Prostate gland (tissue), 2 donors: ENCODE measurements at regions not wholly inside any gene's neighbourhood (a gene's known extent, or its start where the extent isn't known, plus 50 kb on each side); places are given as distances from the start of the nearest gene placed in this dataset.

Experiments
- DNase-seq: peaks from one replicate; pipeline ENCODE4 v3.0.0-alpha.2; 2019; ENCODE audit warnings: low spot score
- H3K27ac ChIP-seq, 2 donors: fragments of 200-600 bp; sonication (generic); 2 replicates each; pipeline ENCODE4 v1.5.1; 2017 to 2019
- H3K27me3 ChIP-seq: fragments of 200-600 bp; sonication (generic); replicated peaks from 2 replicates; pipeline ENCODE4 v1.5.1; 2019; ENCODE audit not compliant: insufficient read depth
- H3K36me3 ChIP-seq, 2 donors: fragments of 200-600 bp; sonication (generic); 1 replicate in 1 of 2; 2 replicates in 1 of 2; pipeline versions ENCODE4 v1.5.1 to v1.8.1; 2017 to 2019
- H3K4me1 ChIP-seq: fragments of 200-600 bp; sonication (generic); replicated peaks from 2 replicates; pipeline ENCODE4 v1.5.1; 2019
- H3K4me3 ChIP-seq, 2 donors: fragments of 200-600 bp; sonication (generic); 2 replicates each; pipeline ENCODE4 v1.5.1; 2017 to 2019
- H3K9me3 ChIP-seq: fragments of 200-600 bp; sonication (generic); 2 replicates; pipeline ENCODE4 v1.5.1; 2017
- POLR2A ChIP-seq: fragments of 450-650 bp; IDR thresholded peaks from one replicate; pipeline ENCODE4 v1.6.1; 2016; ENCODE audit warnings: antibody characterized with exemption, mild to moderate bottlenecking
- POLR2AphosphoS5 ChIP-seq: sonication (generic); formaldehyde crosslinking; IDR thresholded peaks from one replicate; pipeline ENCODE4 v1.6.1; 2017; ENCODE audit warnings: antibody characterized with exemption
- WGBS: methylation state at CpG from one replicate; pipeline ENCODE4 v1.1.5; 2018; 5-methylcytosine and 5-hydroxymethylcytosine counted together
- intact Hi-C: fragments of 100-400 bp; cut with DNase I; formaldehyde crosslinking; loops from one replicate; pipeline ENCODE4 v1.14.2; 2022
- TF ChIP-seq, protein P1 (sequence below), 4 experiments: fragments of 200-600 bp in 2 of 4; fragments of 450-650 bp in 2 of 4; sonication (generic) in 2 of 4; IDR thresholded peaks; 1 replicate in 3 of 4; 2 replicates in 1 of 4; pipeline ENCODE4 v1.5.1; 2016 to 2019; ENCODE audit warnings: antibody characterized with exemption in 4 of 4, mild to moderate bottlenecking in 2 of 4, moderate library complexity in 2 of 4

DNA sequence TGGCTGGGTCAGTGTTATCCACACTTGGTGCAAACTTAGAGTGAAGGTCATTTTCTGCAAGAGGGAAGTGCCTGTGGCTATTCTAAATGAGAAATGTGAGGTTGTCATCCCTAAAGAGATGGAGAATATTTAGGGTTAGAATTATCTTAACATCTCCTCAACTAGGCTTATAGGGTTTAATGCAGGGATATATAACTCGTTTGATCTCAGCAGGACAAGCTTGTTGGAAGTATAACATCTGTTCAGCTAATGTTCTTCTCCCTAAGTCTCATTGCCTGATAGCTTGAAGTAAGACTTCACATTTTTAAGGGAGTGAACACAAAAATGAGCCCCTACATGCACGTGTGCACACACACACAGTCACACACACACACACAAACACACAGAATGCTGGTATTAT lies 75.9 kb upstream of the NRXN1 start:
- TF ChIP-seq POLR2AphosphoS5 = no peak
- TF ChIP-seq POLR2A = no peak
- TF ChIP-seq, protein P1, sequence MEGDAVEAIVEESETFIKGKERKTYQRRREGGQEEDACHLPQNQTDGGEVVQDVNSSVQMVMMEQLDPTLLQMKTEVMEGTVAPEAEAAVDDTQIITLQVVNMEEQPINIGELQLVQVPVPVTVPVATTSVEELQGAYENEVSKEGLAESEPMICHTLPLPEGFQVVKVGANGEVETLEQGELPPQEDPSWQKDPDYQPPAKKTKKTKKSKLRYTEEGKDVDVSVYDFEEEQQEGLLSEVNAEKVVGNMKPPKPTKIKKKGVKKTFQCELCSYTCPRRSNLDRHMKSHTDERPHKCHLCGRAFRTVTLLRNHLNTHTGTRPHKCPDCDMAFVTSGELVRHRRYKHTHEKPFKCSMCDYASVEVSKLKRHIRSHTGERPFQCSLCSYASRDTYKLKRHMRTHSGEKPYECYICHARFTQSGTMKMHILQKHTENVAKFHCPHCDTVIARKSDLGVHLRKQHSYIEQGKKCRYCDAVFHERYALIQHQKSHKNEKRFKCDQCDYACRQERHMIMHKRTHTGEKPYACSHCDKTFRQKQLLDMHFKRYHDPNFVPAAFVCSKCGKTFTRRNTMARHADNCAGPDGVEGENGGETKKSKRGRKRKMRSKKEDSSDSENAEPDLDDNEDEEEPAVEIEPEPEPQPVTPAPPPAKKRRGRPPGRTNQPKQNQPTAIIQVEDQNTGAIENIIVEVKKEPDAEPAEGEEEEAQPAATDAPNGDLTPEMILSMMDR (IDR thresholded peaks at IDR 0.05) = no peak
- no peak overlapping the region for H3K4me3 ChIP-seq
- no peaks in the 10 kb centered on the region for H3K36me3 ChIP-seq
- no peak for DNase-seq
- H3K9me3 ChIP-seq = no peaks in the 10 kb centered on the region
- 55% methylated on average over 2 of the region's 2 CpGs for WGBS
- intact Hi-C loops = no loop called here
- H3K27me3 ChIP-seq = no peaks in the 10 kb centered on the region
- H3K4me1 ChIP-seq = no peaks in the 10 kb centered on the region
- no peak overlapping the region for H3K27ac ChIP-seq

DNA sequence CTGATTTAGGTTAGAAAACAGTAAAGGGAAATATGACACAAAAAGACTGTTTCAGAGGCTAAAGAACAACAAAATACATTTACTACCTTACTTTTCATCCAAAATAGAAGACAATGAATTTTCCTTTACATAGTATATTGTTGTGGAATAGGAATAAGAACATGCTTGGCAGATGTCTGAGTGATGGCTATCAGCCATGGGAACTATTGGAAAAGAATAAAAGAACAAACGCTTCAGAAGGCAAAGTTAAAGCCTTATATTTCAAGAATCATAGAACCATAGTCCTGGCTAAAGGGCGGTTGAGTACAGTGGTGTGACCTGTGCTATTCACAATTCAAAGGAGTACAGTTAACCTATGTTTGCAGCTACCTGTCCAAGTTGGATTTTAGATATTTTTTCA lies 73.9 kb upstream of the NRXN1 start:
- Histone ChIP-seq H3K27me3 (no peaks in the 10 kb centered on the region), H3K9me3 (no peaks in the 10 kb centered on the region), H3K4me3 (no peak overlapping the region), H3K4me1 (no peaks in the 10 kb centered on the region), H3K36me3 (no peaks in the 10 kb centered on the region), H3K27ac (no peak overlapping the region)
- no peak for TF ChIP-seq POLR2AphosphoS5
- TF ChIP-seq, protein P1 (IDR thresholded peaks at IDR 0.05) = no peak
- TF ChIP-seq POLR2A = no peak
- DNase-seq = no peak
- 68% methylated on average over 2 of the region's 2 CpGs for WGBS
- intact Hi-C loops = no loop called here

DNA sequence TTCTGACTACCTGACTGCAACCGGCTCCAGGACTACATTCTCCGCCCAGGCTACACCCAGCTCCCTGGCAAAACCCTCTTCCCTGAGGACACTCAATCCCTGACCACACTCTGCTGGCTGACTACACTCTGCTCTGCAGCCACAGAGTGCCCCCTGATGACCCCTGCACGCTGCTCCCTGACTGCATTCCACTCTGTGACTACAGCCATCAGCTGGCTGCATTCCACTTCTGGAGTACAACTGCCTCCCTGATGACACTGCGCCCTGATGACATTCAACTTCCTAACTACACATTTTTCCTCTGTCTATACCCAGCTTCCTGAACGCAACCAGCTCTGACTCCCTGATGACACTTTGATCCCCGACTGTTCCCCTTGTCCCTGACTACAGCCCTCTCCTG lies 71.3 kb upstream of the NRXN1 start:
- WGBS = 62% methylated on average over 6 of the region's 6 CpGs
- Histone ChIP-seq H3K4me3 (no peak overlapping the region), H3K4me1 (no peaks in the 10 kb centered on the region), H3K27me3 (no peaks in the 10 kb centered on the region), H3K36me3 (no peaks in the 10 kb centered on the region), H3K27ac (no peak overlapping the region), H3K9me3 (no peaks in the 10 kb centered on the region)
- intact Hi-C loops = no loop called here
- TF ChIP-seq POLR2A = no peak
- TF ChIP-seq, protein P1 (IDR thresholded peaks at IDR 0.05) = no peak
- TF ChIP-seq POLR2AphosphoS5 = no peak
- DNase-seq = no peak

DNA sequence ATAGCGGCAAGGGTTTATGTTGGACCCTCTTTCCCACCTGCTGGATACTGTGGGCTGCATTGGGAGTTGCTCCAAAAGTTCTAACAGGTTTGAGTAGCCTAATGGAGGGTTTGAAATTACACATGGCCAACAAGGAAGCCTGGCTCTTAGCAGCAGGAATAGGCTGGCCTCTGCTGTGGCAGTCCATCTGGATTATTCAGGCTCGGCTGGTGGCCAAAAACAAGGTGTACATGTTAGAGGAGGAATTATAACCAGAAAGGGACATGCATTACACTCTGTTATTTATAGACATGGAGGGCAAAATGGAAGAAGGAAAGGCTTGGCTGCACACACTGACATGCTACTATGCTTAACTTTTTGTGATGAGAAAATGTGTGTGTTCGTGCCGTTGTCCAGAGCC lies 61.1 kb upstream of the NRXN1 start:
- H3K27ac ChIP-seq = no peak overlapping the region
- no peaks in the 10 kb centered on the region for H3K36me3 ChIP-seq
- no peaks in the 10 kb centered on the region for H3K27me3 ChIP-seq
- 89% methylated on average over 4 of the region's 4 CpGs for WGBS
- H3K4me3 ChIP-seq = no peak overlapping the region
- no peak for DNase-seq
- no peaks in the 10 kb centered on the region for H3K9me3 ChIP-seq
- TF ChIP-seq, protein P1 (IDR thresholded peaks at IDR 0.05) = no peak
- TF ChIP-seq POLR2A (no peak), POLR2AphosphoS5 (no peak)
- no peaks in the 10 kb centered on the region for H3K4me1 ChIP-seq
- intact Hi-C loops = no loop called here

DNA sequence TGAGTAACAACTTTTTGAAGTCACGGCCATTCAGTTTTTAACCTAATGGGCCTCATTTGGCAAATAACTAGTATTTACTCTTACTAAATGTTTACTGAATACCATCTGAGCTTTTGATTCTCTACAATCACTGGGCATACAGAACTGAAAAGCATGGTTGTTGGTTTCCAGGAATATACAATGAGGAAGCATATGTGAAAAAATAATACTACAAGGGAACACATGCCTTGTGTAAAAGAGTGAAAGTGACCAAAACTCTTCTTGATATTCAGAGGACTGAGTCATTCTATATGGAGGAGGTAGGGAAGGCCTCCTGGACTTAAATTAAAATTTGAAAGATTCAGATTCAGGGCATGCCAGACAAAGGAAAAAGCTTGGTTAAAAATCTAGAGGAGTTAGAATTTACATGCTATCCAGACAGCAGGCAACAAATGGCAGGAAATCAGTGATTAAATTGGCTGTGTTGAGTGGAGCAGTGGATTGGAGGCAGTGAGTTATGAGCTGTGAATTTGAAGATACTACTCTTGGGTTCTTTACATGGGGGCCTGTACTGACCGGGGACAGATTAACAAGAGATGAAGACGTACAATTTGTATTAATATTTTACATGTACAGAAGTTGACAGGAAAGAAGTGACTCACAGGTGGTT lies 53.6 kb upstream of the NRXN1 start:
- Histone ChIP-seq H3K27ac (no peak overlapping the region), H3K4me1 (no peaks in the 10 kb centered on the region), H3K9me3 (no peaks in the 10 kb centered on the region), H3K27me3 (no peaks in the 10 kb centered on the region), H3K4me3 (no peak overlapping the region), H3K36me3 (no peaks in the 10 kb centered on the region)
- DNase-seq = no peak
- 73% methylated on average over 3 of the region's 3 CpGs for WGBS
- TF ChIP-seq POLR2AphosphoS5 (no peak), POLR2A (no peak)
- TF ChIP-seq, protein P1 (IDR thresholded peaks at IDR 0.05) = no peak
- intact Hi-C loops = no loop called here
